ENCODE measurements at regions not wholly inside any gene's neighbourhood (a gene's known extent, or its start where the extent isn't known, plus 50 kb on each side); places are given as distances from the start of the nearest gene placed in this dataset.

GRCh38 chr16:25478476-25478875 is 213.3 kb upstream of the HS3ST4 start:
- ChIA-PET CTCF (no interaction called here), POLR2A (no interaction called here)

DNA sequence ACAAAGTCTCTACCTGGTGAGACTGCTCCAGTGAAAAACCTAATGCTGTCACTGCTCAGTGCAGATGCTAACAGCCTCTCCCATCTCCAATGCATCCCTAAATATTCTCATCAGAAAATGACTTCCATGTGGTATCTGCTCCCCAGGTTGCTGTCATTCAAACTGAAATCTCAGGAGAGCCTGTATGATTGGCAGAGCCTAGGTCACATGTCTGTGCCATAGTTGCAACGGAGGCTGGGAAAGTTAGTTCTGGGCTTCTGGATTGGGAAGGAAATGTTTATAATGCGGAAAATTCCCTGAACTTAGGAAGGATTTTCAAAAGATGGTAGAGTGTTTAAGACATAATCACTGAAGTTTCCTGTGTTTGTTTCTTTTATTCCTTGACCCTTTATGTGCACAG is 206.4 kb upstream of the ZKSCAN2 start:
- POLR2A ChIA-PET: no interaction called here
- CTCF ChIA-PET: no interaction called here

DNA sequence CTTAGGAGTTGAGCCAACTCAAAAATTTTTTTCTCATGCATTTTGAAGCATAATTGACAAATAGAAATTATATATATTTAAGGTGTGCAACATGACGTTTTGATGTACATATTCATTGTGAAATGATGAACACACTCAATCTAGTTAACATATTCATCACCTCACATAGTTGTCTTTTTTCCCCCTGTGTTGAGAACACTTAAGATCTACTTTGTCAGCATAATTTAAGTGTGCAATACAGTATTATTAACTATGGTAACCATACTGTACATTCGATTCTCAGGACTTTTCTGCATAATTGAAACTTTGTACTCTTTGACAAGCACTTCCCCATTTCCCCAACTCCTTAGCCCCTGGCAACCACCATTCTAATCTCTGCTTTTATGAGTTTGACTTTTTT is 192.2 kb upstream of the ZKSCAN2 start:
- ChIA-PET POLR2A (no interaction called here), CTCF (no interaction called here)

DNA sequence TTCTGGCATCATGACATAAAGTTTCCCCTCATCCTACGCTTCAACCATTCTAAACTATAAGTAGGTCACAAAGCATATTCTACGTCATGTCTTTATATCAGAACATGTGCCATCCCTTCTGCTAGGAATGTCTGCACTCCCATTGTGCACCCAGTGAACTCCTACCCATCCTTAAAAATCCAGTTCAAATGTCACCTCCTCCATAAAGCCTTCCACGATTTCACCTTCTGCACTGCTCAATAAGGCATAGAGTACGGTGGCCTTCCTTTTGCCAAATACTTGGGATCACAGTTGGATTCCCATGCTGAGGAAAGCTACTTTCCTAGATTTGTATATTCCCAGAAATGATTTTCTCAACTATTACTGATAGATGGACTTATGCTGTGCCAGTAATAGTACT is 186.3 kb upstream of the ZKSCAN2 start:
- POLR2A ChIA-PET: no interaction called here
- CTCF ChIA-PET: no interaction called here

GRCh38 chr16:25434064-25434463 is 176.4 kb upstream of the ZKSCAN2 start:
- ChIA-PET CTCF (no interaction called here), POLR2A (no interaction called here)

GRCh38 chr16:25433388-25433787 is 175.7 kb upstream of the ZKSCAN2 start:
- ChIA-PET CTCF (no interaction called here), POLR2A (no interaction called here)

GRCh38 chr16:25431472-25431871 is 173.8 kb upstream of the ZKSCAN2 start:
- POLR2A ChIA-PET: no interaction called here
- CTCF ChIA-PET: no interaction called here

DNA sequence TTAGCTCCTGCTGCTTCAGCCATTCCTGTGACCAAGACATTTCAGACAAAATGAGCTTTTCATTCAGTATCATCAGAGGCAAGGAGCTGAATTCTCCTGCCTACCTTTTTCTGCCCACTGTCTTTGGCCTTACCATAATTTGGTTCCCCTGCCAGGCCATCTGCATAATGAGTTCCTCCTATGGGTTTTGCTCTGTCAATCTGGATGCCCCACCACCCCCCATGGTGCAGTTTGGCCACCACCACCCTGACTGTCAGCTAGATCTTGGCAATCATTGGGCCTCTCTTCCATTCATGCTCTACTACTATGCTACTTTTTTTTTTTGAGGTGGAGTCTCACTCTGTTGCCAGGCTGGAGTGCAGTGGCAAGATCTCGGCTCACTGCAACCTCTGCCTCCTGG is 169.2 kb upstream of the ZKSCAN2 start:
- CTCF ChIA-PET: no interaction called here
- POLR2A ChIA-PET: no interaction called here

- CTCF ChIA-PET: no interaction called here
- POLR2A ChIA-PET: no interaction called here
These were observed 162.0 kb upstream of the ZKSCAN2 start for GRCh38 chr16:25419681-25420080.

GRCh38 chr16:25419153-25419552 is 161.5 kb upstream of the ZKSCAN2 start:
- ChIA-PET CTCF (interaction anchor here (0.6 kb wide), 1 partner anchor 61 kb away, joined by 3 read pairs; no protein-coding TSS in a partner anchor), POLR2A (no interaction called here)

GRCh38 chr16:25416002-25416401 is 158.4 kb upstream of the ZKSCAN2 start:
- ChIA-PET CTCF (no interaction called here), POLR2A (no interaction called here)

DNA sequence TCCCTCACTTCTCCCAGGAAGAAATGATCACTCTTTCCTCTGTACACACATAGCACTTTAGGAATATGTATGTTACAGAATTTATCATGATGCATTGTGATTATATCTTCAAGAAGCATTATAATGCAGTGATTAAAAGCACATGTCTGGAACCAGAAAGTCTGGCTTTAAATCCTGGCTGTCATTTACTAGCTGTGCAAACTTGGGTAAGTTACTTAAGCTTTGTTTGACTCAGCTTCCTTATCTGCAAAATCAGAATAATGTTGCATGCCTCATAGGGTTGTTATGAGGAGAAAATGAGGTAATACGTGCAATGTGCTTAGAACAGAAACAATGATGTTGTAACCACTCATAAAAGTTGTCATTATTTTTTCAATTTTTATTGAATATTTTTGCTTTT is 156.3 kb upstream of the ZKSCAN2 start:
- ChIA-PET CTCF (no interaction called here), POLR2A (no interaction called here)

- ChIA-PET POLR2A (interaction anchor here (0.6 kb wide), 1 partner anchor 397 kb away, joined by 11 read pairs; no protein-coding TSS in a partner anchor), CTCF (no interaction called here)
These were observed 155.5 kb upstream of the ZKSCAN2 start for GRCh38 chr16:25413133-25413532.

GRCh38 chr16:25411396-25412081 is 153.9 kb upstream of the ZKSCAN2 start:
- CTCF ChIA-PET: no interaction called here
- POLR2A ChIA-PET: no interaction called here

DNA sequence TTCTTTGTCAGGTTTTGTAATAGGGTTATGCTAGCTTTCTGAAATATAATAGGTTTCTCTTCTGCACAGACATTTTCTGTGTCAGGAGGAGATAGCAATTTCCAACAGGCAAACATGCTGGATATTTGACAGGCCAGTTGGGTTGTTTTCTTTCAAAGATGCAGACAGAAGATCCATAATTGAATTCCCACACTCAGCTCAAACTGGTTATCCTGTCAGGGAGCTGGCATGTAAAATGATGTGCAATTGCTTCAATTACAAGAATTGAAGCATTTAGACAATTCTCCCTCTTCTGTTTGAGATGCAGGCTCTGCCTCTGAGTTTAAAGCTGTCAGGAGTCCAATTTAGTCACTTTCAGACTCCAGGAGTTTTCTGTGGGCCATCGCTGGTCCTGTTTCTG is 146.2 kb upstream of the ZKSCAN2 start:
- POLR2A ChIA-PET: no interaction called here
- CTCF ChIA-PET: no interaction called here

DNA sequence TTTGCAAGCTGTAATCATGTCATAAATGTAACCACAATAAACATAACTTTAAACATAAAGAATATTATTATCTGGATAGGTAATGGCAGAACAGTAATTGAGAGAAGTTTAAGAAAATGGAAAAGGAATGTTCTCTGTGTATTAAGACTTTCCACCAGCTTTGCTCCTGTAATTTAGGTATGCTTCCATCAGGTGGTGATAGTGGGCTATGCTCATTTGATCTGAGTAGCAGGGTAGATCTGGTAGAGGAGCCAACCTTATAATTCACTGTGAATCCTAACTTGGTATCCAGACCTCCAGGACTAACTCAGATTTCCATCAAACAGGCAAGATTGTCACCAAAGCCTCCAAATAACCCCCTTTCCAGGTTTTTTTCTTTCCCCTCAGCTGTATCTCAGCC is 137.9 kb upstream of the ZKSCAN2 start:
- ChIA-PET POLR2A (no interaction called here), CTCF (no interaction called here)

DNA sequence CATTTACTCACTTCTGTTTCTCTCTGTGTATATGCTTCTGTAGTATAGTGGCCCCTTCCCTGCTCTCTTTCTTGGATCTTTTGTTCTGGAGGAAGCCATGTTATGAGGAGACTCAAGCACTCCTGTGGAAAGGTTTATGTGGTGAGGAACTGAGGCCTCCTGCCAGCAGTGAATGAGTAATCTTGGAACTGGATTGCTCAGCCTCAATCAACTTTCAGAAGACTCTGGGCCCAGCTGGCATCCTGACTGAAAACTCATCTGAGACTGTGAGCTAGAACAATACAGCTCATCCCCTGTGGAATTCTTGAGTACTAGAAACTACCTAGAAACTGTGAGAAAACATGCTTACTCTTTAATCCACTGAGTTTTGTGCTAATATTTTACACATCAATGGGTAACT is 133.1 kb upstream of the ZKSCAN2 start:
- ChIA-PET CTCF (no interaction called here), POLR2A (no interaction called here)

GRCh38 chr16:25374556-25374955 is 116.9 kb upstream of the ZKSCAN2 start:
- POLR2A ChIA-PET: no interaction called here
- CTCF ChIA-PET: no interaction called here

GRCh38 chr16:25372716-25373115 is 115.1 kb upstream of the ZKSCAN2 start:
- ChIA-PET POLR2A (no interaction called here), CTCF (no interaction called here)

DNA sequence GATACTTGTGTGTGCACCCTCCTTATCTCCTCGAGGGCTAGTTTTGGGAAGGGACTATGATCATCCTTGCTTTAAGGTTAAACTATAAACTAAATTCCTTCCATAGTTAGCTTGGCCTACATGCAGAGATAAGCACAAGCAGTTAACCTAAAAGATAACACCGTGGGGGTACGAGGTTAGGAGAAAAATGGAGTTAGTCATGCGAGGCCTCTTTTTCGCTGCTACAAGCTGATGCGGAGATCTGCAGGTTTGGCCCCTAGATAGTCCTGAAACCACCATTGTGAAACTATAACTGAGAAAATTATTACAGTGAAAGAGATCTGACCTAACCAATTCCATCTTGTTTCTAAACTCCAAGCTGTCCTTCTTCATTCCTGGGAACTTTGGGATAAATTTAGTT is 113.7 kb upstream of the ZKSCAN2 start:
- CTCF ChIA-PET: no interaction called here
- POLR2A ChIA-PET: no interaction called here

- CTCF ChIA-PET: interaction anchor here (0.6 kb wide), 1 partner anchor 1332 kb away, joined by 3 read pairs; no protein-coding TSS in a partner anchor
These were observed 112.9 kb upstream of the ZKSCAN2 start for GRCh38 chr16:25370541-25370940.

GRCh38 chr16:25367773-25368524 is 110.3 kb upstream of the ZKSCAN2 start:
- POLR2A ChIA-PET: no interaction called here
- CTCF ChIA-PET: interaction anchor here (0.6 to 0.7 kb wide), 2 partner anchors 222 to 580 kb away, joined by 3 to 4 read pairs; no protein-coding TSS in a partner anchor

More at GRCh38 chr16:25370541-25370940, 112.9 kb upstream of the ZKSCAN2 start:
- POLR2A ChIA-PET: no interaction called here

All from activated CD8-positive, alpha-beta memory T cell treated with anti-CD3 and anti-CD28 coated beads for 36 hours (primary cell).